ENCODE measurements at regions not wholly inside any gene's neighbourhood (a gene's known extent, or its start where the extent isn't known, plus 50 kb on each side); places are given as distances from the start of the nearest gene placed in this dataset.

- TF ChIP-seq, protein P1, sequence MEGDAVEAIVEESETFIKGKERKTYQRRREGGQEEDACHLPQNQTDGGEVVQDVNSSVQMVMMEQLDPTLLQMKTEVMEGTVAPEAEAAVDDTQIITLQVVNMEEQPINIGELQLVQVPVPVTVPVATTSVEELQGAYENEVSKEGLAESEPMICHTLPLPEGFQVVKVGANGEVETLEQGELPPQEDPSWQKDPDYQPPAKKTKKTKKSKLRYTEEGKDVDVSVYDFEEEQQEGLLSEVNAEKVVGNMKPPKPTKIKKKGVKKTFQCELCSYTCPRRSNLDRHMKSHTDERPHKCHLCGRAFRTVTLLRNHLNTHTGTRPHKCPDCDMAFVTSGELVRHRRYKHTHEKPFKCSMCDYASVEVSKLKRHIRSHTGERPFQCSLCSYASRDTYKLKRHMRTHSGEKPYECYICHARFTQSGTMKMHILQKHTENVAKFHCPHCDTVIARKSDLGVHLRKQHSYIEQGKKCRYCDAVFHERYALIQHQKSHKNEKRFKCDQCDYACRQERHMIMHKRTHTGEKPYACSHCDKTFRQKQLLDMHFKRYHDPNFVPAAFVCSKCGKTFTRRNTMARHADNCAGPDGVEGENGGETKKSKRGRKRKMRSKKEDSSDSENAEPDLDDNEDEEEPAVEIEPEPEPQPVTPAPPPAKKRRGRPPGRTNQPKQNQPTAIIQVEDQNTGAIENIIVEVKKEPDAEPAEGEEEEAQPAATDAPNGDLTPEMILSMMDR (IDR thresholded peaks at IDR 0.05): no peak
- TF ChIP-seq, protein P2, sequence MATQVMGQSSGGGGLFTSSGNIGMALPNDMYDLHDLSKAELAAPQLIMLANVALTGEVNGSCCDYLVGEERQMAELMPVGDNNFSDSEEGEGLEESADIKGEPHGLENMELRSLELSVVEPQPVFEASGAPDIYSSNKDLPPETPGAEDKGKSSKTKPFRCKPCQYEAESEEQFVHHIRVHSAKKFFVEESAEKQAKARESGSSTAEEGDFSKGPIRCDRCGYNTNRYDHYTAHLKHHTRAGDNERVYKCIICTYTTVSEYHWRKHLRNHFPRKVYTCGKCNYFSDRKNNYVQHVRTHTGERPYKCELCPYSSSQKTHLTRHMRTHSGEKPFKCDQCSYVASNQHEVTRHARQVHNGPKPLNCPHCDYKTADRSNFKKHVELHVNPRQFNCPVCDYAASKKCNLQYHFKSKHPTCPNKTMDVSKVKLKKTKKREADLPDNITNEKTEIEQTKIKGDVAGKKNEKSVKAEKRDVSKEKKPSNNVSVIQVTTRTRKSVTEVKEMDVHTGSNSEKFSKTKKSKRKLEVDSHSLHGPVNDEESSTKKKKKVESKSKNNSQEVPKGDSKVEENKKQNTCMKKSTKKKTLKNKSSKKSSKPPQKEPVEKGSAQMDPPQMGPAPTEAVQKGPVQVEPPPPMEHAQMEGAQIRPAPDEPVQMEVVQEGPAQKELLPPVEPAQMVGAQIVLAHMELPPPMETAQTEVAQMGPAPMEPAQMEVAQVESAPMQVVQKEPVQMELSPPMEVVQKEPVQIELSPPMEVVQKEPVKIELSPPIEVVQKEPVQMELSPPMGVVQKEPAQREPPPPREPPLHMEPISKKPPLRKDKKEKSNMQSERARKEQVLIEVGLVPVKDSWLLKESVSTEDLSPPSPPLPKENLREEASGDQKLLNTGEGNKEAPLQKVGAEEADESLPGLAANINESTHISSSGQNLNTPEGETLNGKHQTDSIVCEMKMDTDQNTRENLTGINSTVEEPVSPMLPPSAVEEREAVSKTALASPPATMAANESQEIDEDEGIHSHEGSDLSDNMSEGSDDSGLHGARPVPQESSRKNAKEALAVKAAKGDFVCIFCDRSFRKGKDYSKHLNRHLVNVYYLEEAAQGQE (IDR thresholded peaks at IDR 0.05; ENCODE audit: insufficient read depth in 1 of 2, low read depth in 2 of 2, low read length in 1 of 2): no peak
Measured at GRCh38 chr9:135385793-135386192, 93.8 kb upstream of the PPP1R26 start.
